ENCODE measurements at regions not wholly inside any gene's neighbourhood (a gene's known extent, or its start where the extent isn't known, plus 50 kb on each side); places are given as distances from the start of the nearest gene placed in this dataset.

GRCh38 chr3:166195808-166196207, 358.6 kb upstream of the BCHE start:
- TF ChIP-seq CTCF (conservative IDR thresholded peaks at IDR 0.05) = no peak
- TF ChIP-seq ZFX (IDR thresholded peaks at IDR 0.05) = no peak

Measured in C4-2B (cell line).